PC-9 (cell line): ENCODE measurements at regions not wholly inside any gene's neighbourhood (a gene's known extent, or its start where the extent isn't known, plus 50 kb on each side); places are given as distances from the start of the nearest gene placed in this dataset.

ENCODE experiments used
- EZH2 ChIP-seq: fragments of 200-600 bp; sonication (generic); IDR thresholded peaks from 2 replicates; pipeline ENCODE4 v1.8.0; 2017; ENCODE audit warnings: antibody characterized with exemption, low read depth
- TF ChIP-seq, protein P1 (sequence below): fragments of 200-600 bp; sonication (generic); conservative IDR thresholded peaks from 2 replicates; pipeline ENCODE4 v1.6.1; 2017; ENCODE audit warnings: mixed run types, antibody characterized with exemption, mild to moderate bottlenecking, moderate library complexity

DNA sequence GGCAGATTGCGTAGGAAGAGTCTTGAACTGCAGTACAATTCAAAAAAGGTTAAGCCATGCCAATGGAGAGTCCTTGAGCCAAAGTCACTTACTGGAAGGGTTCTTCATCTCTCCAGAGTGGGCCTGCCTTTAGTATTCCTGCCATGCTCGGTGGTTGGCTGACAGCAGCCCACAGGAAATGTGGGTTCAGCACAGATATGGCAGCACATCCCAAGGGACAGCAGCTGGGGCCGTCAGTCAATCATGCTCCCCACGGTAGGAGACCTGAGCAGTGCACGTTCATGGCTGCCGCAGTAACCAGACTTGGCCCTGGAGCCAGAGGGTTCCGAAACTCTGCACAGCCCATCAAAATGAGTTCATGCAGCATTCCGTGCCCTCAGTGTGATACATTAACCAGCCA lies 63.6 kb upstream of the SIRPA start:
- TF ChIP-seq, protein P1, sequence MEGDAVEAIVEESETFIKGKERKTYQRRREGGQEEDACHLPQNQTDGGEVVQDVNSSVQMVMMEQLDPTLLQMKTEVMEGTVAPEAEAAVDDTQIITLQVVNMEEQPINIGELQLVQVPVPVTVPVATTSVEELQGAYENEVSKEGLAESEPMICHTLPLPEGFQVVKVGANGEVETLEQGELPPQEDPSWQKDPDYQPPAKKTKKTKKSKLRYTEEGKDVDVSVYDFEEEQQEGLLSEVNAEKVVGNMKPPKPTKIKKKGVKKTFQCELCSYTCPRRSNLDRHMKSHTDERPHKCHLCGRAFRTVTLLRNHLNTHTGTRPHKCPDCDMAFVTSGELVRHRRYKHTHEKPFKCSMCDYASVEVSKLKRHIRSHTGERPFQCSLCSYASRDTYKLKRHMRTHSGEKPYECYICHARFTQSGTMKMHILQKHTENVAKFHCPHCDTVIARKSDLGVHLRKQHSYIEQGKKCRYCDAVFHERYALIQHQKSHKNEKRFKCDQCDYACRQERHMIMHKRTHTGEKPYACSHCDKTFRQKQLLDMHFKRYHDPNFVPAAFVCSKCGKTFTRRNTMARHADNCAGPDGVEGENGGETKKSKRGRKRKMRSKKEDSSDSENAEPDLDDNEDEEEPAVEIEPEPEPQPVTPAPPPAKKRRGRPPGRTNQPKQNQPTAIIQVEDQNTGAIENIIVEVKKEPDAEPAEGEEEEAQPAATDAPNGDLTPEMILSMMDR: no peak
- no peak for TF ChIP-seq EZH2
